Glomerular endothelial cell (primary cell): ENCODE measurements at regions not wholly inside any gene's neighbourhood (a gene's known extent, or its start where the extent isn't known, plus 50 kb on each side); places are given as distances from the start of the nearest gene placed in this dataset.

Experiments used
- DNase-seq: peaks from one replicate; pipeline ENCODE4 v3.0.0-alpha.2; 2011; ENCODE audit warnings: low read depth, low spot score; ENCODE audit errors: extremely low read depth

- DNase-seq: no peak
Measured at GRCh38 chr1:222114536-222115156, 372.8 kb upstream of the DUSP10 start.

- no peak for DNase-seq
Measured at GRCh38 chr1:222109836-222110235, 367.9 kb upstream of the DUSP10 start.

- no peak for DNase-seq
Measured at GRCh38 chr1:222107975-222108374, 366.1 kb upstream of the DUSP10 start.

GRCh38 chr1:222107267-222107666, 365.4 kb upstream of the DUSP10 start:
- no peak for DNase-seq

- no peak for DNase-seq
Measured at GRCh38 chr1:222106377-222106776, 364.5 kb upstream of the DUSP10 start.

GRCh38 chr1:222105861-222106260, 364.0 kb upstream of the DUSP10 start:
- DNase-seq: no peak

- no peak for DNase-seq
Measured at GRCh38 chr1:222105393-222105737, 363.5 kb upstream of the DUSP10 start.

- no peak for DNase-seq
Measured at GRCh38 chr1:222104694-222105392, 363.0 kb upstream of the DUSP10 start.

- DNase-seq: no peak
Measured at GRCh38 chr1:222104097-222104496, 362.2 kb upstream of the DUSP10 start.

GRCh38 chr1:222099746-222100145, 357.9 kb upstream of the DUSP10 start:
- DNase-seq: no peak

- no peak for DNase-seq
Measured at GRCh38 chr1:222098404-222098803, 356.5 kb upstream of the DUSP10 start.

- DNase-seq: no peak
Measured at GRCh38 chr1:222097588-222097987, 355.7 kb upstream of the DUSP10 start.

GRCh38 chr1:222096883-222097282, 355.0 kb upstream of the DUSP10 start:
- no peak for DNase-seq

- no peak for DNase-seq
Measured at GRCh38 chr1:222096476-222096772, 354.5 kb upstream of the DUSP10 start.

- no peak for DNase-seq
Measured at GRCh38 chr1:222095606-222096475, 354.0 kb upstream of the DUSP10 start.

GRCh38 chr1:222093518-222093917, 351.6 kb upstream of the DUSP10 start:
- DNase-seq: no peak

GRCh38 chr1:222090103-222090502, 348.2 kb upstream of the DUSP10 start:
- DNase-seq: no peak

GRCh38 chr1:222087221-222087920, 345.5 kb upstream of the DUSP10 start:
- no peak for DNase-seq

GRCh38 chr1:222084996-222085395, 343.1 kb upstream of the DUSP10 start:
- no peak for DNase-seq

- DNase-seq: no peak
Measured at GRCh38 chr1:222084048-222084447, 342.2 kb upstream of the DUSP10 start.

GRCh38 chr1:222081859-222082258, 340.0 kb upstream of the DUSP10 start:
- no peak for DNase-seq
